Neural crest cell (in vitro differentiated cells): ENCODE measurements at regions not wholly inside any gene's neighbourhood (a gene's known extent, or its start where the extent isn't known, plus 50 kb on each side); places are given as distances from the start of the nearest gene placed in this dataset.

Experiments
- DNase-seq: peaks from one replicate; pipeline ENCODE4 v3.0.0; 2021; ENCODE audit warnings: low read depth, mixed read lengths, low spot score
- H3K27ac Mint-ChIP-seq: one replicate; pipeline ENCODE4 v1.8.0; 2021; ENCODE audit warnings: mild to moderate bottlenecking, mixed read lengths; ENCODE audit not compliant: unreplicated experiment
- H3K27me3 Mint-ChIP-seq: 2 replicates; pipeline ENCODE4 v1.8.0; 2021; ENCODE audit warnings: low read depth, mild to moderate bottlenecking, mixed read lengths
- H3K36me3 Mint-ChIP-seq: 2 replicates; pipeline ENCODE4 v1.8.0; 2021; ENCODE audit warnings: low read depth, mild to moderate bottlenecking, mixed read lengths
- H3K4me1 Mint-ChIP-seq: 2 replicates; pipeline ENCODE4 v1.8.0; 2021; ENCODE audit warnings: mixed read lengths
- H3K4me3 Mint-ChIP-seq: one replicate; pipeline ENCODE4 v1.8.0; 2021; ENCODE audit warnings: mild to moderate bottlenecking, mixed read lengths
- H3K9me3 Mint-ChIP-seq: 2 replicates; pipeline ENCODE4 v1.8.0; 2021; ENCODE audit warnings: mixed read lengths
- CTCF ChIP-seq: fragments of 200-600 bp; sonication (generic); conservative IDR thresholded peaks from 2 replicates; pipeline ENCODE4 v1.5.0; 2021; ENCODE audit warnings: antibody characterized with exemption, mild to moderate bottlenecking

- H3K4me1 Mint-ChIP-seq = no peaks in the 10 kb centered on the region
- no peak overlapping the region for H3K4me3 Mint-ChIP-seq
- H3K36me3 Mint-ChIP-seq = peaks cover 3% of the 10 kb centered on the region
- peaks cover 7% of the 10 kb centered on the region for H3K9me3 Mint-ChIP-seq
- no peak for TF ChIP-seq CTCF
- no peak overlapping the region for H3K27ac Mint-ChIP-seq
- DNase-seq = no peak
- H3K27me3 Mint-ChIP-seq = no peaks in the 10 kb centered on the region
Observed at GRCh38 chr12:20967756-20968155, 157.3 kb downstream of the SLCO1B3 start.

- Mint-ChIP-seq H3K9me3 (peaks cover 7% of the 10 kb centered on the region), H3K27ac (no peak overlapping the region), H3K27me3 (no peaks in the 10 kb centered on the region), H3K4me3 (no peak overlapping the region), H3K4me1 (no peaks in the 10 kb centered on the region), H3K36me3 (peaks cover 5% of the 10 kb centered on the region)
- no peak for DNase-seq
- no peak for TF ChIP-seq CTCF
Observed at GRCh38 chr12:20969766-20970165, 159.3 kb downstream of the SLCO1B3 start.

DNA sequence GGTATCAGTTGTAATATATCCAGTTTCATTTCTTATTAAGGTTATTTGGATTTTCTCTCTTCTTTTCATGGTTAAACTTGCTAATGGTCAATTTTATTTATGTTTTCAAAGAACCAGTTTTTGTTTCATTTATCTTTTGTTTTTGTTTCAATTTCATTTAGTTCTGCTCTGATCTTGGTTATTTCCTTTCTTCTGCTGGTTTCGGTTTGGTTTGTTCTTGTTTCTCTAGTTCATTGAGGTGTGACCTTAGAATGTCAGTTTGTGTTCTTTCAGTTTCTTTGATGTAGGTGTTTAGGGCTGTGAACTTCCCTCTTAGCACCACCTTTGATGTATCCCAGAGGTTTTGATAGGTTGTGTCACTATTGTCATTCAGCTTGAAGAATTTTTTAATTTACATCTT, 145.6 kb upstream of the SLCO1B1 start:
- peaks cover 6% of the 10 kb centered on the region for H3K9me3 Mint-ChIP-seq
- no peak for DNase-seq
- H3K4me1 Mint-ChIP-seq = no peaks in the 10 kb centered on the region
- H3K4me3 Mint-ChIP-seq = no peak overlapping the region
- no peaks in the 10 kb centered on the region for H3K36me3 Mint-ChIP-seq
- no peak for TF ChIP-seq CTCF
- H3K27me3 Mint-ChIP-seq = peaks cover 3% of the 10 kb centered on the region
- H3K27ac Mint-ChIP-seq = no peak overlapping the region

GRCh38 chr12:21001778-21002177, 129.2 kb upstream of the SLCO1B1 start:
- no peak for DNase-seq
- Mint-ChIP-seq H3K4me1 (no peaks in the 10 kb centered on the region), H3K4me3 (no peak overlapping the region), H3K27ac (no peak overlapping the region), H3K27me3 (no peaks in the 10 kb centered on the region), H3K9me3 (peaks cover 10% of the 10 kb centered on the region), H3K36me3 (no peaks in the 10 kb centered on the region)
- no peak for TF ChIP-seq CTCF

DNA sequence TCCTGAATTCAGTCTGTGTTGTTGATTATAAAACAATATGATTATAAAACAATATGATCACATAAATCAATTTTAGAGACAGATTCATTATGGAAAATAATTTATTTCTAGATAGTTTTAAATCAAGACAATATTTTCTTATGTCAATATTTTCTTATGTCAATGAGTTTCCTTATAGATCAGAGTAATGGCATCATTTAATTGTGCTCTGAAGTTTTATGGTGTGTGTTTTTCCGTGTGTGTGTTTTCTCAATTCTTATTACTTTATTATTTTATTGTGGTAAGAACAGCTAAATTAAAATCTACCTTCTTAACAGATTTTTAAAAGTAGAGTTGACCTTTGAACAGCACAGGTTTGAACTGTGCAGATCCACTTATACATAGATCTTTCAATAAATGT, 105.3 kb upstream of the SLCO1B1 start:
- H3K9me3 Mint-ChIP-seq = no peaks in the 10 kb centered on the region

More for the DNA sequence above, 105.3 kb upstream of the SLCO1B1 start:
- no peak for TF ChIP-seq CTCF
- DNase-seq = no peak
- H3K4me3 Mint-ChIP-seq = no peak overlapping the region
- H3K4me1 Mint-ChIP-seq = no peaks in the 10 kb centered on the region
- no peak overlapping the region for H3K27ac Mint-ChIP-seq
- no peaks in the 10 kb centered on the region for H3K27me3 Mint-ChIP-seq
- no peaks in the 10 kb centered on the region for H3K36me3 Mint-ChIP-seq
